B cell (primary cell): ENCODE measurements at regions not wholly inside any gene's neighbourhood (a gene's known extent, or its start where the extent isn't known, plus 50 kb on each side); places are given as distances from the start of the nearest gene placed in this dataset.
"Not testable (repeated sequence)": the region's sequence is repeated elsewhere in the genome, so short reads cannot be mapped to it uniquely, and the experiment has no call there.

Experiments
- ATAC-seq: fragments of 200-7000 bp; cut with Tn5 transposase; one replicate; pipeline ENCODE4 v1.10.0; 2021; ENCODE audit warnings: low read depth, mild to moderate bottlenecking, moderate number of reproducible peaks, moderate library complexity
- CTCF ChIA-PET: fragments of 350-600 bp; sonication (Branson Sonifier 250); formaldehyde crosslinking; loops from one replicate; lab custom pipeline; 2021; ENCODE audit warnings: antibody characterized with exemption, inconsistent platforms; lab: Charles Lee
- POLR2A ChIA-PET: fragments of 350-600 bp; sonication (Branson Sonifier 250); formaldehyde crosslinking; loops from one replicate; lab custom pipeline; 2021; ENCODE audit warnings: antibody characterized with exemption; lab: Charles Lee
- DNase-seq: peaks from one replicate; pipeline ENCODE4 v3.0.0; 2013
- H2AFZ ChIP-seq: 2 replicates; pipeline ENCODE4 v1.6.1; 2012; ENCODE audit warnings: mild to moderate bottlenecking, low read depth, low read length; ENCODE audit not compliant: insufficient read depth, poor library complexity, severe bottlenecking
- H3K27ac ChIP-seq, 2 donors: 1 replicate in 1 of 2; 2 replicates in 1 of 2; pipeline ENCODE4 v1.5.1; 2012 to 2013; ENCODE audit warnings: low read length in 2 of 2, mild to moderate bottlenecking in 2 of 2, moderate library complexity in 1 of 2
- H3K27me3 ChIP-seq, 4 experiments: fragments of 200-600 bp in 1 of 4; sonication (generic) in 1 of 4; replicated peaks in 1 of 4; 1 replicate in 2 of 4; 2 replicates in 2 of 4; pipeline versions ENCODE4 v1.6.1 to v1.7.0; 2013 to 2016; ENCODE audit warnings: low read length in 3 of 4, mild to moderate bottlenecking in 2 of 4, mixed read lengths in 1 of 4, moderate library complexity in 1 of 4; ENCODE audit not compliant: insufficient read depth in 4 of 4, control insufficient read depth in 3 of 4; ENCODE audit errors: control extremely low read depth in 1 of 4
- H3K36me3 ChIP-seq, 2 experiments: replicated peaks in 1 of 2; 1 replicate in 1 of 2; 2 replicates in 1 of 2; pipeline versions ENCODE4 v1.6.1 to v1.7.1; 2013; ENCODE audit warnings: low read length in 1 of 2; ENCODE audit not compliant: insufficient read depth in 2 of 2, control insufficient read depth in 1 of 2; ENCODE audit errors: control extremely low read depth in 1 of 2, extremely low read depth in 1 of 2
- H3K4me1 ChIP-seq, 2 donors: fragments of 200-600 bp in 1 of 2; sonication (generic) in 1 of 2; 1 replicate in 1 of 2; 2 replicates in 1 of 2; pipeline versions ENCODE4 v1.5.1 to v1.6.1; 2013 to 2017; ENCODE audit warnings: low read length in 2 of 2; ENCODE audit not compliant: control insufficient read depth in 2 of 2, insufficient read depth in 2 of 2
- H3K4me2 ChIP-seq: replicated peaks from 2 replicates; pipeline ENCODE3; 2012; ENCODE audit warnings: mild to moderate bottlenecking, low read depth, low read length; ENCODE audit not compliant: poor library complexity, severe bottlenecking
- H3K4me3 ChIP-seq, 5 experiments: fragments of 200-600 bp in 1 of 5; sonication (generic) in 1 of 5; 1 replicate in 3 of 5; 2 replicates in 2 of 5; pipeline versions ENCODE4 v1.5.1 to v1.7.0; 2011 to 2016; ENCODE audit warnings: low read length in 4 of 5, mild to moderate bottlenecking in 4 of 5, low read depth in 2 of 5, control low read depth in 1 of 5, moderate library complexity in 1 of 5; ENCODE audit not compliant: insufficient read depth in 1 of 5; ENCODE audit errors: control extremely low read depth in 1 of 5, extremely low read depth in 1 of 5
- H3K79me2 ChIP-seq: fragments of 200-600 bp; sonication (generic); one replicate; pipeline ENCODE4 v1.6.0; 2016; ENCODE audit warnings: low read length; ENCODE audit not compliant: control insufficient read depth, insufficient read depth
- H3K9ac ChIP-seq: fragments of 200-600 bp; sonication (generic); 2 replicates; pipeline ENCODE4 v1.6.1; 2017; ENCODE audit warnings: mild to moderate bottlenecking, low read length, moderate library complexity
- H3K9me3 ChIP-seq, 3 donors: one replicate each; pipeline versions ENCODE4 v1.6.1 to v1.7.1; 2013; ENCODE audit warnings: low read length in 2 of 3; ENCODE audit not compliant: control insufficient read depth in 2 of 3, insufficient read depth in 1 of 3; ENCODE audit errors: control extremely low read depth in 1 of 3
- H4K20me1 ChIP-seq: 2 replicates; pipeline ENCODE4 v1.6.0; 2012; ENCODE audit warnings: mild to moderate bottlenecking, low read length; ENCODE audit not compliant: insufficient read depth, control insufficient read depth, poor library complexity, severe bottlenecking
- H3K27ac Mint-ChIP-seq: one replicate; pipeline ENCODE4 v1.8.0; 2021; ENCODE audit warnings: mixed read lengths
- H3K27me3 Mint-ChIP-seq: one replicate; pipeline ENCODE4 v1.8.0; 2021; ENCODE audit warnings: mixed read lengths
- H3K4me1 Mint-ChIP-seq: one replicate; pipeline ENCODE4 v1.8.0; 2021; ENCODE audit warnings: mixed read lengths
- H3K4me3 Mint-ChIP-seq: one replicate; pipeline ENCODE4 v1.8.0; 2021; ENCODE audit warnings: mixed read lengths
- H3K9me3 Mint-ChIP-seq: one replicate; pipeline ENCODE4 v1.8.0; 2022; ENCODE audit warnings: mixed read lengths; ENCODE audit not compliant: insufficient read depth
- EZH2 ChIP-seq: IDR thresholded peaks from 2 replicates; pipeline ENCODE4 v1.6.1; 2012; ENCODE audit warnings: borderline replicate concordance, low read depth, mild to moderate bottlenecking, moderate library complexity, low read length; ENCODE audit not compliant: insufficient read depth, poor library complexity, severe bottlenecking
- WGBS: methylation state at CpG from one replicate; pipeline ENCODE4 v1.1.5; 2013; ENCODE audit warnings: missing lambda C conversion rate; ENCODE audit not compliant: insufficient coverage; 5-methylcytosine and 5-hydroxymethylcytosine counted together
- intact Hi-C: fragments of 100-400 bp; cut with micrococcal nuclease; formaldehyde crosslinking; loops from one replicate; pipeline ENCODE4 v1.10.0; 2022
- TF ChIP-seq, protein P1 (sequence below): fragments of 200-600 bp; IDR thresholded peaks from one replicate; pipeline ENCODE4 v1.8.0; 2022; ENCODE audit warnings: antibody characterized with exemption, mild to moderate bottlenecking

DNA sequence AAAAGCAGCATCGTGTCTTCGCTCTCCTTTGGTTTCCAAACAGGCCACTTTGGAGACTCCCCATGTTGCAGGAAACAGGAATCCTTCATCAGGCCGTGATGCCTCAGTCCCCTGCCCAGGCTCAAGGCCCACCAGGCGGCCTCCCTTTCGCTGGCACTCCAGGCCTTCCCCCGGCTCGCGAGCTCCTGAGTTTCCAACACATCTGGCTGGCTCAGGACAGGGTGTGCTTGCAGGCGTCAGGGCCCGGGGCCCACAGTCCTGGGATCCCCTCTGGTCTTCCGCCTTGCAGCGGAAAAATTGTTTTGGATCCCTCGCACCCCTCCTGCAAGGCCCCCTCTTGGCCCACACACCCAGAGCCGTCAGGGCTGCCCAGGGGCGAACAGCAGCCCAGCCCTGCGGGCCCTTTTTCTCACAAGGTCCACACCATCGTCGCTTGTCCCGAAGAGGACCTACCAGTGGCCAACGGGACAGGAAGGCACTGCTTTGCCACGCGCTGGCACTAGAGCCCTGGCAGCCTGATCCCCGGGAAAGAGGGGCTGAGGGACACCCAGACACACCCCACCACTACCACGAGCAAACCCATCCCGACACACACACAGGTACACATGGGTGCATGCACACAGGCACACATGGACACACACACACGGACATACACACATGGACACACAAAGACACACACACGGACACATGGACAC is 1930.9 kb upstream of the DEFB115 start:
- Histone ChIP-seq H3K79me2 (no peaks in the 10 kb centered on the region), H3K4me3 (no peak overlapping the region), H4K20me1 (no peaks in the 10 kb centered on the region), H3K27me3 (no peaks in the 10 kb centered on the region), H3K4me2 (no peak overlapping the region), H3K36me3 (no peaks in the 10 kb centered on the region), H3K27ac (no peak overlapping the region), H3K9me3 (peaks cover 0 to 47% (median 0%) of the 10 kb centered on the region in 3 donors), H3K9ac (no peak overlapping the region), H3K4me1 (no peaks in the 10 kb centered on the region), H2AFZ (no peak overlapping the region)
- H3K27ac Mint-ChIP-seq, result no peak overlapping the region
- H3K9me3 Mint-ChIP-seq, result peaks cover 10% of the 10 kb centered on the region
- no peak for TF ChIP-seq EZH2
- TF ChIP-seq, protein P1, sequence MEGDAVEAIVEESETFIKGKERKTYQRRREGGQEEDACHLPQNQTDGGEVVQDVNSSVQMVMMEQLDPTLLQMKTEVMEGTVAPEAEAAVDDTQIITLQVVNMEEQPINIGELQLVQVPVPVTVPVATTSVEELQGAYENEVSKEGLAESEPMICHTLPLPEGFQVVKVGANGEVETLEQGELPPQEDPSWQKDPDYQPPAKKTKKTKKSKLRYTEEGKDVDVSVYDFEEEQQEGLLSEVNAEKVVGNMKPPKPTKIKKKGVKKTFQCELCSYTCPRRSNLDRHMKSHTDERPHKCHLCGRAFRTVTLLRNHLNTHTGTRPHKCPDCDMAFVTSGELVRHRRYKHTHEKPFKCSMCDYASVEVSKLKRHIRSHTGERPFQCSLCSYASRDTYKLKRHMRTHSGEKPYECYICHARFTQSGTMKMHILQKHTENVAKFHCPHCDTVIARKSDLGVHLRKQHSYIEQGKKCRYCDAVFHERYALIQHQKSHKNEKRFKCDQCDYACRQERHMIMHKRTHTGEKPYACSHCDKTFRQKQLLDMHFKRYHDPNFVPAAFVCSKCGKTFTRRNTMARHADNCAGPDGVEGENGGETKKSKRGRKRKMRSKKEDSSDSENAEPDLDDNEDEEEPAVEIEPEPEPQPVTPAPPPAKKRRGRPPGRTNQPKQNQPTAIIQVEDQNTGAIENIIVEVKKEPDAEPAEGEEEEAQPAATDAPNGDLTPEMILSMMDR, result no peak
- H3K4me3 Mint-ChIP-seq, result no peak overlapping the region
- ChIA-PET CTCF (no interaction called here), POLR2A (no interaction called here)
- no peak for ATAC-seq
- 77% methylated on average over 25 of the region's 27 CpGs for WGBS
- DNase-seq, result no peak
- intact Hi-C loops, result no loop called here
- no peaks in the 10 kb centered on the region for H3K4me1 Mint-ChIP-seq
- no peaks in the 10 kb centered on the region for H3K27me3 Mint-ChIP-seq

DNA sequence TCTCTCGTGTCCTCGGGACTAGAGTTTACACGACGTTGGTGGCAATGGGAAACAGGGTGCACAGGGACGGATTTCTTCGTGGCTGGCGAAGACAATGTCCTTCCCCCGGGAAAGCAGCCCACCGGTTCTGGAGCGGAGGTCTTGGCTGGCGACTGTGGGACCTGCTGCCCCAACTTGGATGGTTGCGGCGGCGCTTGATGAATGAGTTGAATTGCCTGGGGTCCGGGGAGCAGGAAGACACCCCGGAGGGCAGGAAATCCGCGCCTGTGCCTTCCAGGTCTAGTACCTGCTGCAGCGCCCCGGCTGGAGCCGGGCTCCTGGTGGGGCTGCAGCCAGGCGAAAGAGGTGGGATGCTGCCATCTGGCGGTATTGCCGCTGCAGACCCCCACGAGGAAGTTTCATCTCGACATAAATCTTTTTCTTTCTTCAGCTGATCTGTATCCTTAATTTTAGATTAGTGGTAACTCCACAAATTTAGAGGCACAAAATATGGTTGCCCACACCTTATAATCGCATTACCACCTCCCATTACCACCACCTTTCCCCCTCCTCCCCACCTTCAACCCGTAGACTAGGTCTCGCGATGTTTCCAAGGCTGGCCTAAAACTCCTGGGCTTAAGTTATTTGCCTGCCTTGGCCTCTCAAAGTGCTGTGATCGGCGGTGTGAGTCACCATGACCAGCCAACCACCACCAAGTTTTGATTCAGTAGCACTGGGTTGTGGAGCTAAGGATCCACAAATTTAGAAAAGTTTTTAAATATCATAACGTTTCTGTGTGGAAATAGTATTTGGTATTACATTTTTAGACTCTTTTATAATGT is 1929.7 kb upstream of the DEFB115 start:
- H3K9me3 ChIP-seq, result peaks cover 0 to 47% (median 0%) of the 10 kb centered on the region in 3 donors
- H3K79me2 ChIP-seq, H3K36me3 ChIP-seq, H2AFZ ChIP-seq, ATAC-seq, H3K27me3 Mint-ChIP-seq, H3K9ac ChIP-seq, H3K27ac ChIP-seq, H3K4me1 Mint-ChIP-seq, H3K27ac Mint-ChIP-seq, H3K4me3 ChIP-seq, H3K27me3 ChIP-seq, intact Hi-C loops, H3K4me1 ChIP-seq, POLR2A ChIA-PET, H3K4me2 ChIP-seq, CTCF ChIA-PET, H3K4me3 Mint-ChIP-seq, H4K20me1 ChIP-seq: not testable (repeated sequence)
- peak; percentile 22 for DNase-seq
- WGBS, result 58% methylated on average over 20 of the region's 33 CpGs
- H3K9me3 Mint-ChIP-seq, result peaks cover 14% of the 10 kb centered on the region

DNA sequence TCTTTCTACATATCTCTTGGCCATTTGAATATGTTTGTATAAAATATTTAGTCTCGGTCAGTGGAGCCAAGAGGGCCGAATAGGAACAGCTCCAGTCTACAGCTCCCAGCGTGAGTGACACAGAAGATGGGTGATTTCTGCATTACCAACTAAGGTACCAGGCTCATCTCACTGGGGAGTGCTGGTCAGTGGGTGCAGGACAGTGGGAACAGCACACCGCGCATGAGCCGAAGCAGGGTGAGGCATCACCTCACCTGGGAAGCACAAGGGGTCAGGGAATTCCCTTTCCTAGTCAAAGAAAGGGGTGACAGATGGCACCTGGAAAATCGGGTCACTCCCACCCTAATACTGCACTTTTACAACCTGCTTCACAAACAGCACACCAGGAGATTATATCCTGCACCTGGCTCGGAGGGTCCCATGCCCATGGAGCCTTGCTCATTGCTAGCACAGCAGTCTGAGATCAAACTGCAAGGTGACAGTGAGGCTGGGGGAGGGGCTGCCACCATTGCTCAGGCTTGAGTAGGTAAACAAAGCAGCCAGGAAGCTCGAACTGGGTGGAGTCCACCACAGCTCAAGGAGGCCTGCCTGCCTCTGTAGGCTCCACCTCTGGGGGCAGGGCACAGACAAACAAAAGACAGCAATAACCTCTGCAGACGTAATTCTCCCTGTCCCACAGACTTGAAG is 1926.9 kb upstream of the DEFB115 start:
- H3K4me1 Mint-ChIP-seq, H3K27me3 Mint-ChIP-seq, H3K79me2 ChIP-seq, H2AFZ ChIP-seq, H3K27me3 ChIP-seq, ATAC-seq, H3K27ac Mint-ChIP-seq, POLR2A ChIA-PET, H3K4me3 ChIP-seq, intact Hi-C loops, H4K20me1 ChIP-seq, CTCF ChIA-PET, H3K36me3 ChIP-seq, DNase-seq, H3K4me1 ChIP-seq, H3K4me3 Mint-ChIP-seq, H3K27ac ChIP-seq, H3K9ac ChIP-seq, H3K4me2 ChIP-seq: not testable (repeated sequence)
- peaks cover 25% of the 10 kb centered on the region for H3K9me3 Mint-ChIP-seq
- 64% methylated on average over 10 of the region's 10 CpGs for WGBS
- H3K9me3 ChIP-seq, result peaks cover 0 to 26% (median 0%) of the 10 kb centered on the region in 3 donors
